B cell (primary cell): ENCODE measurements at regions not wholly inside any gene's neighbourhood (a gene's known extent, or its start where the extent isn't known, plus 50 kb on each side); places are given as distances from the start of the nearest gene placed in this dataset.

Experiments
- ATAC-seq: fragments of 200-7000 bp; cut with Tn5 transposase; one replicate; pipeline ENCODE4 v1.10.0; 2021; ENCODE audit warnings: low read depth, mild to moderate bottlenecking, moderate number of reproducible peaks, moderate library complexity
- CTCF ChIA-PET: fragments of 350-600 bp; sonication (Branson Sonifier 250); formaldehyde crosslinking; loops from one replicate; lab custom pipeline; 2021; ENCODE audit warnings: antibody characterized with exemption, inconsistent platforms; lab: Charles Lee
- POLR2A ChIA-PET: fragments of 350-600 bp; sonication (Branson Sonifier 250); formaldehyde crosslinking; loops from one replicate; lab custom pipeline; 2021; ENCODE audit warnings: antibody characterized with exemption; lab: Charles Lee
- DNase-seq: peaks from one replicate; pipeline ENCODE4 v3.0.0; 2013
- H2AFZ ChIP-seq: 2 replicates; pipeline ENCODE4 v1.6.1; 2012; ENCODE audit warnings: mild to moderate bottlenecking, low read depth, low read length; ENCODE audit not compliant: insufficient read depth, poor library complexity, severe bottlenecking
- H3K27ac ChIP-seq, 2 donors: 1 replicate in 1 of 2; 2 replicates in 1 of 2; pipeline ENCODE4 v1.5.1; 2012 to 2013; ENCODE audit warnings: low read length in 2 of 2, mild to moderate bottlenecking in 2 of 2, moderate library complexity in 1 of 2
- H3K27me3 ChIP-seq, 4 experiments: fragments of 200-600 bp in 1 of 4; sonication (generic) in 1 of 4; replicated peaks in 1 of 4; 1 replicate in 2 of 4; 2 replicates in 2 of 4; pipeline versions ENCODE4 v1.6.1 to v1.7.0; 2013 to 2016; ENCODE audit warnings: low read length in 3 of 4, mild to moderate bottlenecking in 2 of 4, mixed read lengths in 1 of 4, moderate library complexity in 1 of 4; ENCODE audit not compliant: insufficient read depth in 4 of 4, control insufficient read depth in 3 of 4; ENCODE audit errors: control extremely low read depth in 1 of 4
- H3K36me3 ChIP-seq, 2 experiments: replicated peaks in 1 of 2; 1 replicate in 1 of 2; 2 replicates in 1 of 2; pipeline versions ENCODE4 v1.6.1 to v1.7.1; 2013; ENCODE audit warnings: low read length in 1 of 2; ENCODE audit not compliant: insufficient read depth in 2 of 2, control insufficient read depth in 1 of 2; ENCODE audit errors: control extremely low read depth in 1 of 2, extremely low read depth in 1 of 2
- H3K4me1 ChIP-seq, 2 donors: fragments of 200-600 bp in 1 of 2; sonication (generic) in 1 of 2; 1 replicate in 1 of 2; 2 replicates in 1 of 2; pipeline versions ENCODE4 v1.5.1 to v1.6.1; 2013 to 2017; ENCODE audit warnings: low read length in 2 of 2; ENCODE audit not compliant: control insufficient read depth in 2 of 2, insufficient read depth in 2 of 2
- H3K4me2 ChIP-seq: replicated peaks from 2 replicates; pipeline ENCODE3; 2012; ENCODE audit warnings: mild to moderate bottlenecking, low read depth, low read length; ENCODE audit not compliant: poor library complexity, severe bottlenecking
- H3K4me3 ChIP-seq, 5 experiments: fragments of 200-600 bp in 1 of 5; sonication (generic) in 1 of 5; 1 replicate in 3 of 5; 2 replicates in 2 of 5; pipeline versions ENCODE4 v1.5.1 to v1.7.0; 2011 to 2016; ENCODE audit warnings: low read length in 4 of 5, mild to moderate bottlenecking in 4 of 5, low read depth in 2 of 5, control low read depth in 1 of 5, moderate library complexity in 1 of 5; ENCODE audit not compliant: insufficient read depth in 1 of 5; ENCODE audit errors: control extremely low read depth in 1 of 5, extremely low read depth in 1 of 5
- H3K79me2 ChIP-seq: fragments of 200-600 bp; sonication (generic); one replicate; pipeline ENCODE4 v1.6.0; 2016; ENCODE audit warnings: low read length; ENCODE audit not compliant: control insufficient read depth, insufficient read depth
- H3K9ac ChIP-seq: fragments of 200-600 bp; sonication (generic); 2 replicates; pipeline ENCODE4 v1.6.1; 2017; ENCODE audit warnings: mild to moderate bottlenecking, low read length, moderate library complexity
- H3K9me3 ChIP-seq, 3 donors: one replicate each; pipeline versions ENCODE4 v1.6.1 to v1.7.1; 2013; ENCODE audit warnings: low read length in 2 of 3; ENCODE audit not compliant: control insufficient read depth in 2 of 3, insufficient read depth in 1 of 3; ENCODE audit errors: control extremely low read depth in 1 of 3
- H4K20me1 ChIP-seq: 2 replicates; pipeline ENCODE4 v1.6.0; 2012; ENCODE audit warnings: mild to moderate bottlenecking, low read length; ENCODE audit not compliant: insufficient read depth, control insufficient read depth, poor library complexity, severe bottlenecking
- H3K27ac Mint-ChIP-seq: one replicate; pipeline ENCODE4 v1.8.0; 2021; ENCODE audit warnings: mixed read lengths
- H3K27me3 Mint-ChIP-seq: one replicate; pipeline ENCODE4 v1.8.0; 2021; ENCODE audit warnings: mixed read lengths
- H3K4me1 Mint-ChIP-seq: one replicate; pipeline ENCODE4 v1.8.0; 2021; ENCODE audit warnings: mixed read lengths
- H3K4me3 Mint-ChIP-seq: one replicate; pipeline ENCODE4 v1.8.0; 2021; ENCODE audit warnings: mixed read lengths
- H3K9me3 Mint-ChIP-seq: one replicate; pipeline ENCODE4 v1.8.0; 2022; ENCODE audit warnings: mixed read lengths; ENCODE audit not compliant: insufficient read depth
- CTCF ChIP-seq: fragments of 200-600 bp; IDR thresholded peaks from one replicate; pipeline ENCODE4 v1.8.0; 2022; ENCODE audit warnings: antibody characterized with exemption, mild to moderate bottlenecking
- EZH2 ChIP-seq: IDR thresholded peaks from 2 replicates; pipeline ENCODE4 v1.6.1; 2012; ENCODE audit warnings: borderline replicate concordance, low read depth, mild to moderate bottlenecking, moderate library complexity, low read length; ENCODE audit not compliant: insufficient read depth, poor library complexity, severe bottlenecking
- WGBS: methylation state at CpG from one replicate; pipeline ENCODE4 v1.1.5; 2013; ENCODE audit warnings: missing lambda C conversion rate; ENCODE audit not compliant: insufficient coverage; 5-methylcytosine and 5-hydroxymethylcytosine counted together
- intact Hi-C: fragments of 100-400 bp; cut with micrococcal nuclease; formaldehyde crosslinking; loops from one replicate; pipeline ENCODE4 v1.10.0; 2022

DNA sequence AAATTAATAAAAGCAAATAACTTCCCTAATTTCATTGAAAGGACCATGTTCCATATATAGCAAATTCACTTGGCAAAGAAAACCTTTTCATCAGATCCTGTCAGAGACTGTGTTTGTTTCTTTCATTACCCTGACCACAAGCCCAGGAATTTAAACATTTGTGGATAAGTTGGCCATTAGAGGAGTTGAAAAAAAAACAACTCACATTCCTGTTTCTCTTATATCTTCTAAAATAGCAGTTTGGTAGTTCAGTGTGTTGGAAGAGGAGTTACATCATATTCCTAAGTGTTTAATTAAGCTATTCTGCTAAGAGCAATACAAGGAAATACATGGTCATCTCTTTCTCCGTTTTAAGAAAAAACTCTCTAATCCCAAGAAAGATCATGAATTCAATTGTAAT lies 505.6 kb downstream of the TLE1 start:
- H3K9me3 ChIP-seq: no peaks in the 10 kb centered on the region
- H3K9ac ChIP-seq: no peak overlapping the region
- H3K36me3 ChIP-seq: no peaks in the 10 kb centered on the region
- H3K79me2 ChIP-seq: no peaks in the 10 kb centered on the region
- no peak overlapping the region for H2AFZ ChIP-seq
- H3K4me1 Mint-ChIP-seq: no peaks in the 10 kb centered on the region
- H3K27ac Mint-ChIP-seq: no peak overlapping the region
- no peaks in the 10 kb centered on the region for H3K27me3 Mint-ChIP-seq
- H3K27me3 ChIP-seq: peaks cover 0 to 4% (median 0%) of the 10 kb centered on the region in 4 experiments
- no CpG with 5 or more reads among the region's 1 CpG for WGBS
- no peak for DNase-seq
- no peaks in the 10 kb centered on the region for H3K9me3 Mint-ChIP-seq
- intact Hi-C loops: no loop called here
- H3K4me1 ChIP-seq: no peaks in the 10 kb centered on the region
- no peak for TF ChIP-seq EZH2
- TF ChIP-seq CTCF: no peak
- no peak overlapping the region for H3K27ac ChIP-seq
- H3K4me3 ChIP-seq: no peak overlapping the region
- POLR2A ChIA-PET: no interaction called here
- H3K4me2 ChIP-seq: no peak overlapping the region
- no peak for ATAC-seq
- CTCF ChIA-PET: no interaction called here
- H4K20me1 ChIP-seq: no peaks in the 10 kb centered on the region
- no peak overlapping the region for H3K4me3 Mint-ChIP-seq

GRCh38 chr9:81182431-81182830 lies 506.9 kb downstream of the TLE1 start:
- ChIA-PET POLR2A (no interaction called here), CTCF (no interaction called here)
- WGBS: 0% methylated on average over 1 of the region's 1 CpG
- no peak overlapping the region for H3K4me3 Mint-ChIP-seq
- no peak overlapping the region for H2AFZ ChIP-seq
- H3K27me3 ChIP-seq: peaks cover 0 to 4% (median 0%) of the 10 kb centered on the region in 4 experiments
- no peaks in the 10 kb centered on the region for H3K79me2 ChIP-seq
- H4K20me1 ChIP-seq: no peaks in the 10 kb centered on the region
- no peaks in the 10 kb centered on the region for H3K27me3 Mint-ChIP-seq
- no peak overlapping the region for H3K4me3 ChIP-seq
- H3K36me3 ChIP-seq: no peaks in the 10 kb centered on the region
- TF ChIP-seq EZH2: no peak
- no peak for TF ChIP-seq CTCF
- DNase-seq (no peak), ATAC-seq (no peak)
- H3K27ac ChIP-seq: no peak overlapping the region
- H3K4me1 Mint-ChIP-seq: no peaks in the 10 kb centered on the region
- H3K4me1 ChIP-seq: no peaks in the 10 kb centered on the region
- H3K9ac ChIP-seq: no peak overlapping the region
- intact Hi-C loops: no loop called here
- no peak overlapping the region for H3K4me2 ChIP-seq
- H3K9me3 ChIP-seq: no peaks in the 10 kb centered on the region
- no peak overlapping the region for H3K27ac Mint-ChIP-seq
- H3K9me3 Mint-ChIP-seq: no peaks in the 10 kb centered on the region
